ENCODE measurements at regions not wholly inside any gene's neighbourhood (a gene's known extent, or its start where the extent isn't known, plus 50 kb on each side); places are given as distances from the start of the nearest gene placed in this dataset.

- no peak for TF ChIP-seq ZNF585B (tag by site-specific recombination; IDR thresholded peaks at IDR 0.05)
- TF ChIP-seq ZNF785 (tag by site-specific recombination; IDR thresholded peaks at IDR 0.05), result no peak
- no peak for TF ChIP-seq ZNF433 (tag by site-specific recombination; IDR thresholded peaks at IDR 0.05; ENCODE audit: low read depth)
- TF ChIP-seq ZSCAN4 (tag by site-specific recombination; IDR thresholded peaks at IDR 0.05), result no peak
- no peak for TF ChIP-seq ZBTB17 (tag by site-specific recombination; IDR thresholded peaks at IDR 0.05)
- TF ChIP-seq TSHZ1 (tag by site-specific recombination; IDR thresholded peaks at IDR 0.05; ENCODE audit: borderline replicate concordance), result no peak
- no peak for TF ChIP-seq SP3 (tag by site-specific recombination; IDR thresholded peaks at IDR 0.05)
- TF ChIP-seq OVOL3 (tag by site-specific recombination; IDR thresholded peaks at IDR 0.05), result no peak
- TF ChIP-seq ZNF560 (tag by site-specific recombination; IDR thresholded peaks at IDR 0.05; ENCODE audit: borderline replicate concordance), result no peak
- no peak for TF ChIP-seq ZSCAN23 (tag by site-specific recombination; IDR thresholded peaks at IDR 0.05)
- TF ChIP-seq ZNF121 (tag by site-specific recombination; IDR thresholded peaks at IDR 0.05), result no peak
Observed at GRCh38 chr14:97657609-97658008, 860.4 kb downstream of the VRK1 start (continued).

- Histone ChIP-seq H3K36me3 (ENCODE audit: control insufficient read depth in 2 of 2, insufficient read depth in 1 of 2, low read length in 2 of 2) (no peaks in the 10 kb centered on the region), H3K9me3 (ENCODE audit: control insufficient read depth, insufficient read depth, low read depth, low read length) (no peaks in the 10 kb centered on the region), H3K27ac (ENCODE audit: extremely low read depth, low read depth, low read length) (no peak overlapping the region), H3K4me1 (ENCODE audit: control insufficient read depth, insufficient read depth, low read length) (no peaks in the 10 kb centered on the region), H3K4me3 (ENCODE audit: low read depth, low read length) (no peak overlapping the region)
- no peak for TF ChIP-seq ZIC2 (tag by site-specific recombination; IDR thresholded peaks at IDR 0.05)
- no peak for TF ChIP-seq KLF16 (tag by site-specific recombination; IDR thresholded peaks at IDR 0.05)
- no peak for TF ChIP-seq ZNF169 (tag by site-specific recombination; IDR thresholded peaks at IDR 0.05)
- no peak for TF ChIP-seq ZNF184 (tag by site-specific recombination; IDR thresholded peaks at IDR 0.05)
- no peak for TF ChIP-seq KLF9 (tag by site-specific recombination; IDR thresholded peaks at IDR 0.05; ENCODE audit: low read depth)
- no peak for TF ChIP-seq ZNF747 (tag by site-specific recombination; IDR thresholded peaks at IDR 0.05)
- TF ChIP-seq ZSCAN16 (tag by site-specific recombination; IDR thresholded peaks at IDR 0.05), result no peak
- TF ChIP-seq INSM2 (tag by site-specific recombination; IDR thresholded peaks at IDR 0.05), result no peak
- TF ChIP-seq SP3 (tag by site-specific recombination; IDR thresholded peaks at IDR 0.05), result no peak
- TF ChIP-seq ZNF133 (tag by site-specific recombination; IDR thresholded peaks at IDR 0.05), result no peak
- no peak for TF ChIP-seq ZNF596 (tag by site-specific recombination; IDR thresholded peaks at IDR 0.05)
- TF ChIP-seq ZBTB6 (tag by site-specific recombination; IDR thresholded peaks at IDR 0.05), result no peak
- no peak for TF ChIP-seq ZNF660 (tag by site-specific recombination; IDR thresholded peaks at IDR 0.05)
- TF ChIP-seq ZNF221 (tag by site-specific recombination; IDR thresholded peaks at IDR 0.05; ENCODE audit: borderline replicate concordance), result no peak
- TF ChIP-seq ZNF175 (tag by site-specific recombination; IDR thresholded peaks at IDR 0.05), result no peak
- no peak for TF ChIP-seq ZFP37 (tag by site-specific recombination; IDR thresholded peaks at IDR 0.05)
- TF ChIP-seq ZNF148 (tag by site-specific recombination; IDR thresholded peaks at IDR 0.05; ENCODE audit: borderline replicate concordance), result no peak
- CTCF ChIA-PET, result no interaction called here
- POLR2A ChIA-PET, result no interaction called here
Observed at GRCh38 chr14:97687944-97688630, 890.9 kb downstream of the VRK1 start.
